ENCODE measurements at regions not wholly inside any gene's neighbourhood (a gene's known extent, or its start where the extent isn't known, plus 50 kb on each side); places are given as distances from the start of the nearest gene placed in this dataset.
A peak's percentile ranks its signal among the peaks of the same experiment; 100 is the strongest.

- ChIA-PET CTCF (interaction anchor here (0.6 to 1.6 kb wide), 14 partner anchors 10 to 929 kb away, joined by 3 to 7 read pairs (median 3); no protein-coding TSS in a partner anchor), POLR2A (no interaction called here)
- Histone ChIP-seq H3K27ac (ENCODE audit: extremely low read depth, low read depth, low read length) (no peak overlapping the region), H3K9me3 (ENCODE audit: control insufficient read depth, insufficient read depth, low read depth, low read length) (no peaks in the 10 kb centered on the region), H3K4me1 (ENCODE audit: control insufficient read depth, insufficient read depth, low read length) (no peaks in the 10 kb centered on the region), H3K4me3 (ENCODE audit: low read depth, low read length) (no peak overlapping the region), H3K36me3 (ENCODE audit: control insufficient read depth in 2 of 2, insufficient read depth in 1 of 2, low read length in 2 of 2) (no peaks in the 10 kb centered on the region)
- TF ChIP-seq ZNF2 (tag by site-specific recombination; IDR thresholded peaks at IDR 0.05) (0 out of 2 replicates have a peak, but pooled peaks have one; percentile 61), ZNF548 (tag by site-specific recombination; IDR thresholded peaks at IDR 0.05) (no peak), ZNF112 (tag by site-specific recombination; IDR thresholded peaks at IDR 0.05) (no peak), ZNF654 (tag by site-specific recombination; IDR thresholded peaks at IDR 0.05; ENCODE audit: low read depth) (peak; percentile 86), ZBTB48 (tag by site-specific recombination; IDR thresholded peaks at IDR 0.05) (no peak), CTCF (tag by site-specific recombination; IDR thresholded peaks at IDR 0.05) (peak; percentile 54)
Observed at GRCh38 chr1:102434421-102434820, 437.7 kb upstream of the OLFM3 start.

DNA sequence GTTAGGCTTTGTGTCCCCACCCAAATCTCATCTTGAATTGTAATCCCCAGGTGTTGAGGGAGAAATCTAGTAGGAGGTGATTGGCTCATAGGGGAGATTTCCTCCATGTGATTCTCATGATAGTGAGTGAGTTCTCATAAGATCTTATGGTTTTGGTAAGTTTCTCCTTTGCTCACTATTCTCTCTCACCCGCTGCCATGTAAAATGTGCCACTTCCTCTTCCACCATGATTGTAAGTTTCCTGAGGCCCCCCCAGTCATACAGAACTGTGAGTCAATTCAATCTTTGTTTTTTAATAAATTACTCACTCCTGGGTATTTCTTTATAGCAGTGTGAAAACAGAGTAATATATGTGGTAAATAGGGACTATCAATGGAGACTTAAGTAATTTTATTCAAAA is 434.5 kb upstream of the OLFM3 start:
- ChIA-PET POLR2A (no interaction called here), CTCF (interaction anchor here (0.9 kb wide), 1 partner anchor 911 kb away, joined by 3 read pairs; no protein-coding TSS in a partner anchor)
- Histone ChIP-seq H3K9me3 (ENCODE audit: control insufficient read depth, insufficient read depth, low read depth, low read length) (no peaks in the 10 kb centered on the region), H3K4me3 (ENCODE audit: low read depth, low read length) (no peak overlapping the region), H3K4me1 (ENCODE audit: control insufficient read depth, insufficient read depth, low read length) (no peaks in the 10 kb centered on the region), H3K36me3 (ENCODE audit: control insufficient read depth in 2 of 2, insufficient read depth in 1 of 2, low read length in 2 of 2) (no peaks in the 10 kb centered on the region), H3K27ac (ENCODE audit: extremely low read depth, low read depth, low read length) (no peak overlapping the region)
- TF ChIP-seq ZNF48 (tag by site-specific recombination; IDR thresholded peaks at IDR 0.05) (no peak), MZF1 (tag by site-specific recombination; IDR thresholded peaks at IDR 0.05; ENCODE audit: borderline replicate concordance) (no peak), TCF7L2 (IDR thresholded peaks at IDR 0.05; ENCODE audit: borderline replicate concordance, low read depth, low read length) (no peak), ZNF324 (tag by site-specific recombination; IDR thresholded peaks at IDR 0.05) (no peak), ZNF510 (tag by site-specific recombination; IDR thresholded peaks at IDR 0.05; ENCODE audit: insufficient replicate concordance) (no peak), ZNF394 (tag by site-specific recombination; IDR thresholded peaks at IDR 0.05; ENCODE audit: borderline replicate concordance) (no peak), ZNF521 (tag by site-specific recombination; IDR thresholded peaks at IDR 0.05) (no peak), ZNF138 (tag by site-specific recombination; IDR thresholded peaks at IDR 0.05; ENCODE audit: borderline replicate concordance) (no peak), ZNF747 (tag by site-specific recombination; IDR thresholded peaks at IDR 0.05) (no peak)
- TF ChIP-seq, protein P1, sequence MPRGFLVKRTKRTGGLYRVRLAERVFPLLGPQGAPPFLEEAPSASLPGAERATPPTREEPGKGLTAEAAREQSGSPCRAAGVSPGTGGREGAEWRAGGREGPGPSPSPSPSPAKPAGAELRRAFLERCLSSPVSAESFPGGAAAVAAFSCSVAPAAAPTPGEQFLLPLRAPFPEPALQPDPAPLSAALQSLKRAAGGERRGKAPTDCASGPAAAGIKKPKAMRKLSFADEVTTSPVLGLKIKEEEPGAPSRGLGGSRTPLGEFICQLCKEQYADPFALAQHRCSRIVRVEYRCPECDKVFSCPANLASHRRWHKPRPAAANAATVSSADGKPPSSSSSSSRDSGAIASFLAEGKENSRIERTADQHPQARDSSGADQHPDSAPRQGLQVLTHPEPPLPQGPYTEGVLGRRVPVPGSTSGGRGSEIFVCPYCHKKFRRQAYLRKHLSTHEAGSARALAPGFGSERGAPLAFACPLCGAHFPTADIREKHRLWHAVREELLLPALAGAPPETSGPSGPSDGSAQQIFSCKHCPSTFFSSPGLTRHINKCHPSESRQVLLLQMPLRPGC (tag by site-specific recombination; IDR thresholded peaks at IDR 0.05) = no peak
- TF ChIP-seq, protein P2, sequence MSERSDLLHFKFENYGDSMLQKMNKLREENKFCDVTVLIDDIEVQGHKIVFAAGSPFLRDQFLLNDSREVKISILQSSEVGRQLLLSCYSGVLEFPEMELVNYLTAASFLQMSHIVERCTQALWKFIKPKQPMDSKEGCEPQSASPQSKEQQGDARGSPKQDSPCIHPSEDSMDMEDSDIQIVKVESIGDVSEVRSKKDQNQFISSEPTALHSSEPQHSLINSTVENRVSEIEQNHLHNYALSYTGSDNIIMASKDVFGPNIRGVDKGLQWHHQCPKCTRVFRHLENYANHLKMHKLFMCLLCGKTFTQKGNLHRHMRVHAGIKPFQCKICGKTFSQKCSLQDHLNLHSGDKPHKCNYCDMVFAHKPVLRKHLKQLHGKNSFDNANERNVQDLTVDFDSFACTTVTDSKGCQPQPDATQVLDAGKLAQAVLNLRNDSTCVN (tag by site-specific recombination; optimal IDR thresholded peaks at IDR 0.05) = no peak

DNA sequence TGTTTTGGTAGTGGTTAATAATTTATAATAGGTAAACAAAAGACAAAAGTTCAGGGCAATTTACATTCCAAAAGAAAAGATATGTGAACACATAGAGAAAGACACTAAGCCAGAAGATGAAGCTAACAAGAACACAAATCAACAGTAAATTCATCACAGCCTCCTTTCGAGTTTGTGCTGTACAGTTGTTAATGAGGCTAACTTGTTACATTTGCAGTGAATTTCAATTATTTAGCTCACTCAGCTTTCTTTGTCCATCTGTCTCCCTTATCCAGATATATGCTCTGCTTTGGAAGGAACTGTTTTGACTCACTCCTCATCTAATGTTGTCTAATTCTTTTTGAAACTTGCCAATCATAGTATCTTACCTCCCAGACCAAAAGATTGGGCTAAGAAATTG is 423.3 kb upstream of the OLFM3 start:
- TF ChIP-seq SP3 (tag by site-specific recombination; IDR thresholded peaks at IDR 0.05) (no peak), ZNF670 (tag by site-specific recombination; IDR thresholded peaks at IDR 0.05; ENCODE audit: low read depth) (no peak), ZNF510 (tag by site-specific recombination; IDR thresholded peaks at IDR 0.05; ENCODE audit: insufficient replicate concordance) (no peak), ZNF169 (tag by site-specific recombination; IDR thresholded peaks at IDR 0.05) (no peak)
- no peak overlapping the region for H3K27ac ChIP-seq (ENCODE audit: extremely low read depth, low read depth, low read length)
- CTCF ChIA-PET = no interaction called here
- H3K4me3 ChIP-seq (ENCODE audit: low read depth, low read length) = no peak overlapping the region
- POLR2A ChIA-PET = no interaction called here
- H3K9me3 ChIP-seq (ENCODE audit: control insufficient read depth, insufficient read depth, low read depth, low read length) = no peaks in the 10 kb centered on the region
- H3K36me3 ChIP-seq (ENCODE audit: control insufficient read depth in 2 of 2, insufficient read depth in 1 of 2, low read length in 2 of 2) = no peaks in the 10 kb centered on the region
- H3K4me1 ChIP-seq (ENCODE audit: control insufficient read depth, insufficient read depth, low read length) = no peaks in the 10 kb centered on the region
